Spleen (tissue), 7 donors: ENCODE measurements at regions not wholly inside any gene's neighbourhood (a gene's known extent, or its start where the extent isn't known, plus 50 kb on each side); places are given as distances from the start of the nearest gene placed in this dataset.

Experiments
- CTCF ChIP-seq, 11 experiments: fragments of 200-600 bp in 7 of 11; fragments of 450-650 bp in 4 of 11; sonication (generic) in 4 of 11; IDR thresholded peaks in 8 of 11; conservative IDR thresholded peaks in 3 of 11; 1 replicate in 7 of 11; 2 replicates in 4 of 11; pipeline versions ENCODE4 v1.4.0 to v1.8.0; 2016 to 2021; ENCODE audit warnings: antibody characterized with exemption in 11 of 11, inconsistent platforms in 4 of 11, mild to moderate bottlenecking in 1 of 11
- POLR2AphosphoS5 ChIP-seq, 3 donors: sonication (generic); formaldehyde crosslinking; IDR thresholded peaks; one replicate each; pipeline ENCODE4 v1.5.1; 2017; ENCODE audit warnings: antibody characterized with exemption in 3 of 3
- donor health status: DM: no; HTN: no; CAD: no; lungs with moderate emphysema.
- donor health status: DM: no; HTN: no; CAD: no.
- donor health status: DM: no; HTN: no; CAD: no.

- peak; percentile 13 to 62 (median 45) for TF ChIP-seq CTCF (IDR thresholded peaks at IDR 0.05 in 8 of 11, conservative IDR thresholded peaks at IDR 0.05 in 3 of 11)
- TF ChIP-seq POLR2AphosphoS5 (IDR thresholded peaks at IDR 0.05), result no peak
Observed at GRCh38 chr4:111641813-111642579, 503.3 kb upstream of the FAM241A start.
